ENCODE measurements at regions not wholly inside any gene's neighbourhood (a gene's known extent, or its start where the extent isn't known, plus 50 kb on each side); places are given as distances from the start of the nearest gene placed in this dataset.

DNA sequence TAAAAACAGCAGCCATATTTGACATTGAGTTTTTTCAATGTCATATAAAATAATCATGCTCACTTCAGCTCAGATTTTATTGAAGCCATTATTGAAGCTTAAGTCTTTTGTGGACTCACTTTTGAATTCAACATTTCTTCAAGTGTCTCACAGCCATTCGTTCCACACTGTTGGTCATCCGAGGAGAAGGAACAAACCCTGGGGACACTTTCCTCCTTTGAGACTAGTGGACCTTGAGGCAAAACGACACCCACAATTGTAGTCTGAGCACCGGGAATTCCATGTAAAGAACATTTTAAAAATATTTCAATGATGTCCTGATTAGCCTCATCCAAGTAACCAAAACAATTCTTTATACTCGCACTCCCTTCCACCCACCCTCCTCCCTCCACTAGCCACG is 174.7 kb downstream of the CD47 start:
- TF ChIP-seq, protein P1, sequence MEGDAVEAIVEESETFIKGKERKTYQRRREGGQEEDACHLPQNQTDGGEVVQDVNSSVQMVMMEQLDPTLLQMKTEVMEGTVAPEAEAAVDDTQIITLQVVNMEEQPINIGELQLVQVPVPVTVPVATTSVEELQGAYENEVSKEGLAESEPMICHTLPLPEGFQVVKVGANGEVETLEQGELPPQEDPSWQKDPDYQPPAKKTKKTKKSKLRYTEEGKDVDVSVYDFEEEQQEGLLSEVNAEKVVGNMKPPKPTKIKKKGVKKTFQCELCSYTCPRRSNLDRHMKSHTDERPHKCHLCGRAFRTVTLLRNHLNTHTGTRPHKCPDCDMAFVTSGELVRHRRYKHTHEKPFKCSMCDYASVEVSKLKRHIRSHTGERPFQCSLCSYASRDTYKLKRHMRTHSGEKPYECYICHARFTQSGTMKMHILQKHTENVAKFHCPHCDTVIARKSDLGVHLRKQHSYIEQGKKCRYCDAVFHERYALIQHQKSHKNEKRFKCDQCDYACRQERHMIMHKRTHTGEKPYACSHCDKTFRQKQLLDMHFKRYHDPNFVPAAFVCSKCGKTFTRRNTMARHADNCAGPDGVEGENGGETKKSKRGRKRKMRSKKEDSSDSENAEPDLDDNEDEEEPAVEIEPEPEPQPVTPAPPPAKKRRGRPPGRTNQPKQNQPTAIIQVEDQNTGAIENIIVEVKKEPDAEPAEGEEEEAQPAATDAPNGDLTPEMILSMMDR (IDR thresholded peaks at IDR 0.05): no peak
- TF ChIP-seq POLR2A (IDR thresholded peaks at IDR 0.05): no peak

All from Peyer's patch (tissue), 4 donors.